ENCODE measurements at regions not wholly inside any gene's neighbourhood (a gene's known extent, or its start where the extent isn't known, plus 50 kb on each side); places are given as distances from the start of the nearest gene placed in this dataset.

- Histone ChIP-seq H2BK120ac (ENCODE audit: low read depth, low read length, poor library complexity, severe bottlenecking) (no peak overlapping the region), H2BK5ac (ENCODE audit: insufficient read length, low read length) (no peak overlapping the region), H3K14ac (ENCODE audit: insufficient read depth, low read length) (no peak overlapping the region), H2BK15ac (ENCODE audit: low read depth, low read length) (no peak overlapping the region), H4K20me1 (ENCODE audit: control insufficient read depth, insufficient read depth, insufficient read length) (no peaks in the 10 kb centered on the region), H3K79me1 (ENCODE audit: insufficient read depth, low read depth, low read length, poor library complexity, severe bottlenecking) (no peaks in the 10 kb centered on the region), H3K56ac (ENCODE audit: insufficient read length, low read depth, low read length) (no peak overlapping the region), H3K18ac (ENCODE audit: insufficient read length, low read depth, low read length) (no peak overlapping the region), H4K5ac (ENCODE audit: insufficient read length, low read depth, low read length) (no peak overlapping the region), H3K4me2 (ENCODE audit: insufficient read depth, insufficient read length, low read length) (no peak overlapping the region), H3K27ac (ENCODE audit: insufficient read length, low read depth, low read length) (no peak overlapping the region), H3K9me3 (ENCODE audit: control insufficient read depth, low read depth, low read length) (no peaks in the 10 kb centered on the region), H3T11ph (ENCODE audit: low read length) (no peak overlapping the region), H4K8ac (replicated peaks; ENCODE audit: insufficient read length, low read depth, low read length) (no peak overlapping the region), H2BK12ac (ENCODE audit: insufficient read length, low read depth, low read length) (no peak overlapping the region), H3K9ac (ENCODE audit: extremely low read depth, insufficient read length, low read length) (no peak overlapping the region), H3K27me3 (ENCODE audit: insufficient read depth, low read length) (no peaks in the 10 kb centered on the region), H4K91ac (ENCODE audit: insufficient read length, low read depth, low read length) (no peak overlapping the region), H2BK20ac (ENCODE audit: low read depth, low read length, poor library complexity, severe bottlenecking) (no peak overlapping the region), H3K4ac (ENCODE audit: low read depth, low read length) (no peak overlapping the region), H3K23ac (ENCODE audit: insufficient read length, low read depth, low read length) (no peak overlapping the region), H2AFZ (ENCODE audit: low read length) (no peak overlapping the region), H3K79me2 (ENCODE audit: insufficient read depth, low read length) (no peaks in the 10 kb centered on the region), H3K23me2 (ENCODE audit: insufficient read length, low read depth, low read length, poor library complexity, severe bottlenecking) (no peaks in the 10 kb centered on the region), H2AK5ac (ENCODE audit: insufficient read length, low read length) (no peak overlapping the region), H3K4me1 (ENCODE audit: insufficient read depth, low read length) (no peaks in the 10 kb centered on the region)
- TF ChIP-seq CTCF (conservative IDR thresholded peaks at IDR 0.05), result no peak
- Mint-ChIP-seq H3K36me3 (ENCODE audit: insufficient read depth in 1 of 3, low read depth in 3 of 3) (no peaks in the 10 kb centered on the region), H3K9me3 (no peaks in the 10 kb centered on the region), H3K27me3 (ENCODE audit: low read depth) (no peaks in the 10 kb centered on the region), H3K4me3 (no peak overlapping the region), H3K4me1 (peaks cover 10 to 16% of the 10 kb centered on the region in 2 experiments), H3K27ac (no peak overlapping the region)
- no peak for DNase-seq
- no CpG with 5 or more reads among the region's 1 CpG for WGBS (ENCODE audit: extremely low coverage, insufficient read length, low lambda C conversion rate)
Observed at GRCh38 chr4:187558391-187558790, 437.2 kb upstream of the ZFP42 start.
